CD4-positive, alpha-beta T cell (primary cell): ENCODE measurements at regions not wholly inside any gene's neighbourhood (a gene's known extent, or its start where the extent isn't known, plus 50 kb on each side); places are given as distances from the start of the nearest gene placed in this dataset.

Experiments
- ATAC-seq: fragments of 200-7000 bp; cut with Tn5 transposase; one replicate; pipeline ENCODE4 v1.10.0; 2022; ENCODE audit warnings: mild to moderate bottlenecking; ENCODE audit not compliant: poor library complexity
- CTCF ChIA-PET: fragments of 350-600 bp; sonication (Branson Sonifier 250); formaldehyde crosslinking; loops from one replicate; lab custom pipeline; 2021; ENCODE audit warnings: antibody characterized with exemption, inconsistent platforms; lab: Charles Lee
- POLR2A ChIA-PET: fragments of 350-600 bp; sonication (Branson Sonifier 250); formaldehyde crosslinking; loops from one replicate; lab custom pipeline; 2021; ENCODE audit warnings: antibody characterized with exemption, inconsistent platforms; lab: Charles Lee
- DNase-seq, 14 experiments: peaks; one replicate each; pipeline ENCODE4 v3.0.0-alpha.2; 2013 to 2020; ENCODE audit warnings: mixed read lengths in 2 of 14
- H3K27ac ChIP-seq, 2 donors: one replicate each; pipeline versions ENCODE4 v1.5.1 to v1.7.0; 2013; ENCODE audit warnings: low read length in 2 of 2, low read depth in 1 of 2, mild to moderate bottlenecking in 1 of 2
- H3K27me3 ChIP-seq, 2 experiments: 1 replicate in 1 of 2; 2 replicates in 1 of 2; pipeline versions ENCODE4 v1.6.1 to v1.7.0; 2013; ENCODE audit warnings: low read length in 2 of 2, control low read depth in 1 of 2, mild to moderate bottlenecking in 1 of 2, moderate library complexity in 1 of 2; ENCODE audit not compliant: insufficient read depth in 2 of 2, control insufficient read depth in 1 of 2
- H3K36me3 ChIP-seq: one replicate; pipeline ENCODE4 v1.6.1; 2013; ENCODE audit warnings: low read length, control low read depth; ENCODE audit not compliant: insufficient read depth
- H3K4me1 ChIP-seq: one replicate; pipeline ENCODE4 v1.6.1; 2013; ENCODE audit warnings: low read length, control low read depth; ENCODE audit not compliant: insufficient read depth
- H3K4me3 ChIP-seq: one replicate; pipeline ENCODE4 v1.5.1; 2013; ENCODE audit warnings: mild to moderate bottlenecking, low read length, moderate library complexity
- H3K9me3 ChIP-seq, 2 experiments: 1 replicate in 1 of 2; 2 replicates in 1 of 2; pipeline versions ENCODE4 v1.6.1 to v1.7.0; 2013; ENCODE audit warnings: low read length in 2 of 2, mild to moderate bottlenecking in 2 of 2, control low read depth in 1 of 2, moderate library complexity in 1 of 2; ENCODE audit not compliant: control insufficient read depth in 1 of 2, insufficient read depth in 1 of 2
- H3K27ac Mint-ChIP-seq: one replicate; pipeline ENCODE4 v1.8.0; 2020; ENCODE audit warnings: mixed read lengths
- H3K27me3 Mint-ChIP-seq: one replicate; pipeline ENCODE4 v1.8.0; 2021; ENCODE audit warnings: mixed read lengths
- H3K36me3 Mint-ChIP-seq: one replicate; pipeline ENCODE4 v1.8.0; 2021; ENCODE audit warnings: low read depth, mixed read lengths
- H3K4me1 Mint-ChIP-seq: one replicate; pipeline ENCODE4 v1.8.0; 2021; ENCODE audit warnings: low read depth, mixed read lengths
- H3K4me3 Mint-ChIP-seq: one replicate; pipeline ENCODE4 v1.8.0; 2020; ENCODE audit warnings: mild to moderate bottlenecking, mixed read lengths
- H3K9me3 Mint-ChIP-seq: one replicate; pipeline ENCODE4 v1.8.0; 2020; ENCODE audit warnings: mixed read lengths
- intact Hi-C, 2 experiments: fragments of 100-400 bp; cut with DNase I in 1 of 2; cut with micrococcal nuclease in 1 of 2; formaldehyde crosslinking; loops; one replicate each; pipeline versions ENCODE4 v1.15.1 to v1.9.0; 2023 to 2025; cut with DNase I, micrococcal nuclease
- TF ChIP-seq, protein P1 (sequence below): fragments of 200-600 bp; IDR thresholded peaks from one replicate; pipeline ENCODE4 v1.8.0; 2022; ENCODE audit warnings: antibody characterized with exemption, mild to moderate bottlenecking

DNA sequence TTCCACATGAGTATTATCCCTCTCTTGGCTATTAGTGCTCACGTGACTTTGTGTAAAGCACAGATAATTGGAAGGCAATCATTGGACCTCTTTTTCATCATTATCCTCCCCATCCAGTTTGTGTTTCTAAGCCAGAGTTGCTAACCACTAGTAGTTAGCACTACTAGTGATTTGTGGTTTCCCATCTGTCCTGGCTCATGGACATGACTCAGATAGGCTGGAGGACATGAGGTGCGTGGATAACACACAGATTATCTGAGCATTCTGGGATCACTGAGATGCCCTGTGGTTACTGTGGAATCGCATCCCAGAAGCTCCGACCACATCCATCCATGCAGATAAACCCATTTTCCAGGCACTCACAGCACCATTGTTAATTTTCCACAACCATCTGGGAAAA, 123.8 kb upstream of the NAA20 start:
- no peak overlapping the region for H3K4me3 ChIP-seq
- H3K4me3 Mint-ChIP-seq = no peak overlapping the region
- H3K36me3 ChIP-seq = no peaks in the 10 kb centered on the region
- no peaks in the 10 kb centered on the region for H3K4me1 ChIP-seq
- no peak for ATAC-seq
- no peak overlapping the region for H3K27ac ChIP-seq
- peaks cover 43% of the 10 kb centered on the region for H3K27me3 Mint-ChIP-seq
- ChIA-PET POLR2A (no interaction called here), CTCF (no interaction called here)
- H3K9me3 Mint-ChIP-seq = no peaks in the 10 kb centered on the region
- peaks cover 0 to 10% of the 10 kb centered on the region in 2 experiments for H3K9me3 ChIP-seq
- H3K36me3 Mint-ChIP-seq = no peaks in the 10 kb centered on the region
- no peaks in the 10 kb centered on the region for H3K4me1 Mint-ChIP-seq
- H3K27me3 ChIP-seq = peaks cover 5 to 7% of the 10 kb centered on the region in 2 experiments
- no peak for DNase-seq
- TF ChIP-seq, protein P1, sequence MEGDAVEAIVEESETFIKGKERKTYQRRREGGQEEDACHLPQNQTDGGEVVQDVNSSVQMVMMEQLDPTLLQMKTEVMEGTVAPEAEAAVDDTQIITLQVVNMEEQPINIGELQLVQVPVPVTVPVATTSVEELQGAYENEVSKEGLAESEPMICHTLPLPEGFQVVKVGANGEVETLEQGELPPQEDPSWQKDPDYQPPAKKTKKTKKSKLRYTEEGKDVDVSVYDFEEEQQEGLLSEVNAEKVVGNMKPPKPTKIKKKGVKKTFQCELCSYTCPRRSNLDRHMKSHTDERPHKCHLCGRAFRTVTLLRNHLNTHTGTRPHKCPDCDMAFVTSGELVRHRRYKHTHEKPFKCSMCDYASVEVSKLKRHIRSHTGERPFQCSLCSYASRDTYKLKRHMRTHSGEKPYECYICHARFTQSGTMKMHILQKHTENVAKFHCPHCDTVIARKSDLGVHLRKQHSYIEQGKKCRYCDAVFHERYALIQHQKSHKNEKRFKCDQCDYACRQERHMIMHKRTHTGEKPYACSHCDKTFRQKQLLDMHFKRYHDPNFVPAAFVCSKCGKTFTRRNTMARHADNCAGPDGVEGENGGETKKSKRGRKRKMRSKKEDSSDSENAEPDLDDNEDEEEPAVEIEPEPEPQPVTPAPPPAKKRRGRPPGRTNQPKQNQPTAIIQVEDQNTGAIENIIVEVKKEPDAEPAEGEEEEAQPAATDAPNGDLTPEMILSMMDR = no peak
- H3K27ac Mint-ChIP-seq = no peak overlapping the region
- intact Hi-C loops = no loop called here

- CTCF ChIA-PET = no interaction called here
- intact Hi-C loops = no loop called here
- POLR2A ChIA-PET = no interaction called here
- H3K4me1 Mint-ChIP-seq = no peaks in the 10 kb centered on the region
- H3K27ac ChIP-seq = no peak overlapping the region
- no peaks in the 10 kb centered on the region for H3K4me1 ChIP-seq
- ATAC-seq (no peak), DNase-seq (no peak)
- peaks cover 24% of the 10 kb centered on the region for H3K27me3 Mint-ChIP-seq
- H3K4me3 ChIP-seq = no peak overlapping the region
- H3K27me3 ChIP-seq = no peaks in the 10 kb centered on the region
- no peaks in the 10 kb centered on the region for H3K36me3 ChIP-seq
- H3K9me3 Mint-ChIP-seq = peaks cover 5% of the 10 kb centered on the region
- TF ChIP-seq, protein P1 = no peak
- no peak overlapping the region for H3K4me3 Mint-ChIP-seq
- H3K27ac Mint-ChIP-seq = no peak overlapping the region
- peaks cover 0 to 7% of the 10 kb centered on the region in 2 experiments for H3K9me3 ChIP-seq
- H3K36me3 Mint-ChIP-seq = no peaks in the 10 kb centered on the region
These were observed 121.4 kb upstream of the NAA20 start for GRCh38 chr20:19895761-19896160.

GRCh38 chr20:19897891-19898290, 119.3 kb upstream of the NAA20 start:
- no peaks in the 10 kb centered on the region for H3K4me1 Mint-ChIP-seq
- H3K27ac Mint-ChIP-seq = no peak overlapping the region
- Histone ChIP-seq H3K27ac (no peak overlapping the region), H3K4me3 (no peak overlapping the region), H3K4me1 (no peaks in the 10 kb centered on the region), H3K9me3 (no peaks in the 10 kb centered on the region), H3K36me3 (no peaks in the 10 kb centered on the region), H3K27me3 (no peaks in the 10 kb centered on the region)
- ATAC-seq (no peak), DNase-seq (no peak)
- peaks cover 5% of the 10 kb centered on the region for H3K9me3 Mint-ChIP-seq
- TF ChIP-seq, protein P1 = no peak
- no peak overlapping the region for H3K4me3 Mint-ChIP-seq
- ChIA-PET CTCF (no interaction called here), POLR2A (no interaction called here)
- H3K27me3 Mint-ChIP-seq = peaks cover 16% of the 10 kb centered on the region
- H3K36me3 Mint-ChIP-seq = no peaks in the 10 kb centered on the region
- intact Hi-C loops = no loop called here
